ENCODE measurements at regions not wholly inside any gene's neighbourhood (a gene's known extent, or its start where the extent isn't known, plus 50 kb on each side); places are given as distances from the start of the nearest gene placed in this dataset.

DNA sequence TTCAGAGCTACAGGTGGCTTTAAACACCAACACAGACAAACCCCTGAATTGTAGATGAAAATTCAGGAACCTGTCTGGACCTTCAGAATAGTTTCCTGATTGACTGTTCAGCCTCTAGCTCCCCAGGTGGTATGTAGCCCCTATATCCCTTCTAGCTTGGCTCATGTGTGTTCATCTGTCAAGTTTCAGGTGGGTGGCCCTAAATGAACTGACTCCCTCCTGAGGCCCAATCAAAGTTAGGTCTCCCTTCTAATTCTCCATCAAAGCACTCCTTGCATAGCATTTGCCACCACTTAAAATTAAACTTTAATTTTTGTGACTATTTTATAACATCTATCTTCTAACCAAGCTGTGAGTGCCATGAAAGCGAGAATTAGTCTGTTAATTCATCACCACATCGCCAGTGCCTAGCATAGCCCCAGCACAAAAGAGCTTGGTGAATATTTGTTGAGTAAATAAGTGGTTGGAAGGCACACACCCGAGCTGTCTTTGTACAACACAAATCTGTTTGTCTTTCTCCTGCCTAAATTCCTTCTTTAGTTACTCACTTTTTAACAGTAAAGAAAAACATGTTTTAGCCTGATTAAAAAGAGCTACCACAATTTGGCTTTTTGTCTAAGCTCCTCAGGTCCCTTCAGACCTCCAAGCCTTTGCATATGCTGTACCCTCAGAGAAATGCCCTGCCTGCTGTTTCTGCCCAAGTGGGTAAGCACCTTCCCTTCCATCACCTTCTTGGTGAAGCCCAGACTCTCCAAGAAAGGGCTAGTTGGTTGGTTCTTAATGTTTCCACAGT lies 138.1 kb upstream of the HMHB1 start:
- H3K4me1 ChIP-seq (ENCODE audit: insufficient read depth): peaks cover 8% of the 10 kb centered on the region
- 57% methylated on average over 3 of the region's 3 CpGs for WGBS (ENCODE audit: low lambda C conversion rate, missing lambda C conversion rate)
- no peak overlapping the region for H3K4me2 ChIP-seq
- H3K4me3 ChIP-seq: no peak overlapping the region
- no peak for TF ChIP-seq EZH2phosphoT487 (IDR thresholded peaks at IDR 0.05; ENCODE audit: low read depth, severe bottlenecking, unreplicated experiment)
- TF ChIP-seq EZH2 (IDR thresholded peaks at IDR 0.05; ENCODE audit: borderline replicate concordance): no peak
- TF ChIP-seq, protein P1, sequence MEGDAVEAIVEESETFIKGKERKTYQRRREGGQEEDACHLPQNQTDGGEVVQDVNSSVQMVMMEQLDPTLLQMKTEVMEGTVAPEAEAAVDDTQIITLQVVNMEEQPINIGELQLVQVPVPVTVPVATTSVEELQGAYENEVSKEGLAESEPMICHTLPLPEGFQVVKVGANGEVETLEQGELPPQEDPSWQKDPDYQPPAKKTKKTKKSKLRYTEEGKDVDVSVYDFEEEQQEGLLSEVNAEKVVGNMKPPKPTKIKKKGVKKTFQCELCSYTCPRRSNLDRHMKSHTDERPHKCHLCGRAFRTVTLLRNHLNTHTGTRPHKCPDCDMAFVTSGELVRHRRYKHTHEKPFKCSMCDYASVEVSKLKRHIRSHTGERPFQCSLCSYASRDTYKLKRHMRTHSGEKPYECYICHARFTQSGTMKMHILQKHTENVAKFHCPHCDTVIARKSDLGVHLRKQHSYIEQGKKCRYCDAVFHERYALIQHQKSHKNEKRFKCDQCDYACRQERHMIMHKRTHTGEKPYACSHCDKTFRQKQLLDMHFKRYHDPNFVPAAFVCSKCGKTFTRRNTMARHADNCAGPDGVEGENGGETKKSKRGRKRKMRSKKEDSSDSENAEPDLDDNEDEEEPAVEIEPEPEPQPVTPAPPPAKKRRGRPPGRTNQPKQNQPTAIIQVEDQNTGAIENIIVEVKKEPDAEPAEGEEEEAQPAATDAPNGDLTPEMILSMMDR (IDR thresholded peaks at IDR 0.05; ENCODE audit: poor library complexity): no peak
- H3K9me2 ChIP-seq (replicated peaks; ENCODE audit: insufficient read depth): no peaks in the 10 kb centered on the region
- H2AFZ ChIP-seq: no peak overlapping the region
- H3K79me2 ChIP-seq: no peaks in the 10 kb centered on the region
- no peak overlapping the region for H3K27ac ChIP-seq
- H3K36me3 ChIP-seq (replicated peaks; ENCODE audit: insufficient read depth, low read depth): no peaks in the 10 kb centered on the region
- no peaks in the 10 kb centered on the region for H3K9me3 ChIP-seq (ENCODE audit: low read depth)
- H3K27me3 ChIP-seq: no peaks in the 10 kb centered on the region
- DNase-seq (ENCODE audit: low spot score): no peak
- no peaks in the 10 kb centered on the region for H4K20me1 ChIP-seq (ENCODE audit: insufficient read depth, poor library complexity, severe bottlenecking)

DNA sequence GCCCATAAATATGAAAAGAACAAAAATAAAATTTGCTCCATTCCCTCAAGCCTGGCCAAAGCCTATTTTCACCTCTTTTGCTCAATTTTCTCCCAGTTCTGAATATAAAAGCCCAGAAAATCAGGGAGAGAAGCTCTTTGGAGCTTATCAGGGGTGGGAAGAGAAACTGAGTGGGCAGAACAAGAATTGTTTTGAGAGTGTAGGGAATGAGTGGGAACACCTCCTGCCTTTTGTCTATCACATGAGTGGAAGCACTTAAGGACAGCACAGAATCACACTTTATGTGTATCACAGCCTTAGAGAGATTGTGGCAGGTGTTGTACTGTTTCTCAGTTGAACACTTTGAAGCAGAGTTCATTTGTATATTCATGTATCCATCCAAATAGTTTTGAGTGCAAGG lies 139.2 kb upstream of the HMHB1 start:
- H3K79me2 ChIP-seq: no peaks in the 10 kb centered on the region
- no peaks in the 10 kb centered on the region for H4K20me1 ChIP-seq (ENCODE audit: insufficient read depth, poor library complexity, severe bottlenecking)
- H3K4me2 ChIP-seq: no peak overlapping the region
- H3K4me1 ChIP-seq (ENCODE audit: insufficient read depth): peaks cover 8% of the 10 kb centered on the region
- H2AFZ ChIP-seq: no peak overlapping the region
- DNase-seq (ENCODE audit: low spot score): no peak
- H3K9me3 ChIP-seq (ENCODE audit: low read depth): no peaks in the 10 kb centered on the region
- H3K9me2 ChIP-seq (replicated peaks; ENCODE audit: insufficient read depth): no peaks in the 10 kb centered on the region
- TF ChIP-seq EZH2 (IDR thresholded peaks at IDR 0.05; ENCODE audit: borderline replicate concordance) (no peak), EZH2phosphoT487 (IDR thresholded peaks at IDR 0.05; ENCODE audit: low read depth, severe bottlenecking, unreplicated experiment) (no peak)
- TF ChIP-seq, protein P1 (IDR thresholded peaks at IDR 0.05; ENCODE audit: poor library complexity): no peak
- no peaks in the 10 kb centered on the region for H3K27me3 ChIP-seq
- H3K4me3 ChIP-seq: no peak overlapping the region
- H3K36me3 ChIP-seq (replicated peaks; ENCODE audit: insufficient read depth, low read depth): no peaks in the 10 kb centered on the region
- no peak overlapping the region for H3K27ac ChIP-seq

DNA sequence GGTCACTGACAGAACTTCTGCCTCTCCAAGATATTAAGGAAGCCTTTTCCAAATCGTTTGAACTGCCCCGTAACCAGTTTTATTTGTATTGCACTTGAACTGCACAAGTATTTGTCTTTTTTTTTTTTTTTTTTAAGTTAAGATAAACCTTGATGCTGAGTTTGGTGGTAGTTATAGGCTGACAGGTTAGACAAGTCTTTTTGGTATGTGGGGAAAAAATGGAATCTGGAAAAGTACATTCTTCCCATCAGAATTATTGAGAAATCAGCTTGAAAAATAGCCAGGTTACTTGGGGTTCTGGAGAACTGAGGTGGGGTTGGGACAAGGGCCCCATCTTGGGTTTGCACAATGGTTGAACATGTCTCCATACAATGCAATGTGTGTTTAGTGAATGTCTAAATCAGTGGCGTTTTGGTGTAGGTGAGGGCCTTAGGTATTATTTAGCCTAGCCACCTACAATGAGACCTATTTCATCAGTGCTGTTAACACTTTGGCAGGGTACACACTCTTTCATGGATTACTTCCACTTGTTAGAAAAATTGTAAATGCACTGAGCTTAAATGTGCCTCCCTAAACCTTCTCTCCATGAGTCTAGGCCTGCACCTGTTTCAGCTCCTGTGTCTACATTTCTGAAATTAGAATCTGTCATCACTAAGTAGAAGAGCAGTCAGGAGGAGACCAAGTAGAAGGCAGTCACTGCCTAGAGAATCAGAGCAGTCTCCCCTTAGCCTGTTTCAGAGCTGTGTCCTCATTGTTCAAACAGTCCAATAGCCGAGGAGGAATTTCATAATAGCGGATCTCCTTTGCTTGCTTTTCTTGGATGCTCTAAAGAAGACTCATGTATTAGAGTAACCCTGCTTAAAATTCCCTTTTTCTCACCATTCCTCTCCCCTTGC lies 140.0 kb upstream of the HMHB1 start:
- no peak overlapping the region for H3K4me2 ChIP-seq
- H3K27ac ChIP-seq: no peak overlapping the region
- 69% methylated on average over 5 of the region's 5 CpGs for WGBS (ENCODE audit: low lambda C conversion rate, missing lambda C conversion rate)
- H3K9me3 ChIP-seq (ENCODE audit: low read depth): no peaks in the 10 kb centered on the region
- no peaks in the 10 kb centered on the region for H3K79me2 ChIP-seq
- TF ChIP-seq, protein P1 (IDR thresholded peaks at IDR 0.05; ENCODE audit: poor library complexity): no peak
- TF ChIP-seq EZH2phosphoT487 (IDR thresholded peaks at IDR 0.05; ENCODE audit: low read depth, severe bottlenecking, unreplicated experiment) (no peak), EZH2 (IDR thresholded peaks at IDR 0.05; ENCODE audit: borderline replicate concordance) (no peak)
- no peak overlapping the region for H2AFZ ChIP-seq
- H3K9me2 ChIP-seq (replicated peaks; ENCODE audit: insufficient read depth): no peaks in the 10 kb centered on the region
- H3K4me3 ChIP-seq: no peak overlapping the region
- no peaks in the 10 kb centered on the region for H3K36me3 ChIP-seq (replicated peaks; ENCODE audit: insufficient read depth, low read depth)
- DNase-seq (ENCODE audit: low spot score): no peak
- H3K27me3 ChIP-seq: no peaks in the 10 kb centered on the region
- H3K4me1 ChIP-seq (ENCODE audit: insufficient read depth): peaks cover 8% of the 10 kb centered on the region
- H4K20me1 ChIP-seq (ENCODE audit: insufficient read depth, poor library complexity, severe bottlenecking): no peaks in the 10 kb centered on the region

Measured in hepatocyte (in vitro differentiated cells).